GM10266 (cell line): ENCODE measurements at regions not wholly inside any gene's neighbourhood (a gene's known extent, or its start where the extent isn't known, plus 50 kb on each side); places are given as distances from the start of the nearest gene placed in this dataset.

Source experiments
- DNase-seq: peaks from one replicate; pipeline ENCODE4 v3.0.0; 2012; ENCODE audit errors: extremely low spot score
- TF ChIP-seq, protein P1 (sequence below): IDR thresholded peaks from 2 replicates; pipeline ENCODE4 v1.5.1; 2012; ENCODE audit warnings: mild to moderate bottlenecking, low read depth; ENCODE audit not compliant: control insufficient read depth, insufficient read depth; ENCODE audit errors: missing control alignments

DNA sequence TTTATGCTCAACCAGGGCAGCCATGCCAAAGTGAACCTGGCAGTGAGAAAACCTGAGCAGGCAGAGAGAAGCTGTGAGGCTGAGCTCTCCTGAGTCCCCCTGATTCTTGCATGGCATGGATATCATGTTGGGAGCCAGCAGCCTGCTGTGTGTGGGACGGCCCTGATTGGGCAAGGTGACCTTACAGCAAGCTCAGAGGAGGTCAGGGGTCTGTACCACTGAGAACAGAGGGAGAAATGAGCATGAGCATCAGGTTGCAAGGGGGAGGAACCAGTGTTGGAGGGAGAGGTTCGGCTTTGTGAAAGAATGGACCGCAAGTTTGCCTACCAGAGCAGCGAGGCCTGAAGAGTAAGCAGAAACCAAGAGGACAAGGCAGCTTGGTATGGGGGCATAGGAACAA is 59.1 kb upstream of the PTGR2 start:
- no peak for DNase-seq
- TF ChIP-seq, protein P1, sequence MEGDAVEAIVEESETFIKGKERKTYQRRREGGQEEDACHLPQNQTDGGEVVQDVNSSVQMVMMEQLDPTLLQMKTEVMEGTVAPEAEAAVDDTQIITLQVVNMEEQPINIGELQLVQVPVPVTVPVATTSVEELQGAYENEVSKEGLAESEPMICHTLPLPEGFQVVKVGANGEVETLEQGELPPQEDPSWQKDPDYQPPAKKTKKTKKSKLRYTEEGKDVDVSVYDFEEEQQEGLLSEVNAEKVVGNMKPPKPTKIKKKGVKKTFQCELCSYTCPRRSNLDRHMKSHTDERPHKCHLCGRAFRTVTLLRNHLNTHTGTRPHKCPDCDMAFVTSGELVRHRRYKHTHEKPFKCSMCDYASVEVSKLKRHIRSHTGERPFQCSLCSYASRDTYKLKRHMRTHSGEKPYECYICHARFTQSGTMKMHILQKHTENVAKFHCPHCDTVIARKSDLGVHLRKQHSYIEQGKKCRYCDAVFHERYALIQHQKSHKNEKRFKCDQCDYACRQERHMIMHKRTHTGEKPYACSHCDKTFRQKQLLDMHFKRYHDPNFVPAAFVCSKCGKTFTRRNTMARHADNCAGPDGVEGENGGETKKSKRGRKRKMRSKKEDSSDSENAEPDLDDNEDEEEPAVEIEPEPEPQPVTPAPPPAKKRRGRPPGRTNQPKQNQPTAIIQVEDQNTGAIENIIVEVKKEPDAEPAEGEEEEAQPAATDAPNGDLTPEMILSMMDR: no peak

DNA sequence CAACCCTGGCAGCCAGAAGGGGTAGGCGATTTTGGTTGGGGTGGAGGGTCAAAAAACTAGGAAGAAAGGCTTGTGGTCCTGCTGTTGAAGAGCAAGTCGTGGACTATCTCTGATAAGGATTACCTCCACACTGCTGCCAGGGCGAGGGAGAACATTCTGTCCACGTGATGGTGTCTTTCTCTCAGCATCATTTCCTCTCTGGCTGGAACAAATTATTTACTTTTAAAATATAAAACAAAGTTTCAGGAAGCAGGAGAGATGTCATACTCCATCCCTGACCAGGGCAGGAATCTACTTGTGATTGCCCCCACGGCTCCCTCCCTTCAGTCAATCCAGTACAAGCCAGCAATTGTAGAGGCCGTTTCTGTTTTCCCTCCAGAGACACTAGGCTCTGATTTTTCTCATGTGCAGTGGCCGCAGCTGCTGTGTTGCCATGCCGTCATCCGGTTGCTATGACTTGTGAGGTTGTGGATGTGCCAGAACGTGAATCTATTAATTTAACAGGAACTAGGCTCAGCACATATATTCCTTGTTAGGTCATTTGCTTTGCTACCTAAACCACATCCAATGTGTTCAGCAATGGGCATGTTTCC is 61.5 kb upstream of the PTGR2 start:
- TF ChIP-seq, protein P1: no peak
- DNase-seq: no peak

DNA sequence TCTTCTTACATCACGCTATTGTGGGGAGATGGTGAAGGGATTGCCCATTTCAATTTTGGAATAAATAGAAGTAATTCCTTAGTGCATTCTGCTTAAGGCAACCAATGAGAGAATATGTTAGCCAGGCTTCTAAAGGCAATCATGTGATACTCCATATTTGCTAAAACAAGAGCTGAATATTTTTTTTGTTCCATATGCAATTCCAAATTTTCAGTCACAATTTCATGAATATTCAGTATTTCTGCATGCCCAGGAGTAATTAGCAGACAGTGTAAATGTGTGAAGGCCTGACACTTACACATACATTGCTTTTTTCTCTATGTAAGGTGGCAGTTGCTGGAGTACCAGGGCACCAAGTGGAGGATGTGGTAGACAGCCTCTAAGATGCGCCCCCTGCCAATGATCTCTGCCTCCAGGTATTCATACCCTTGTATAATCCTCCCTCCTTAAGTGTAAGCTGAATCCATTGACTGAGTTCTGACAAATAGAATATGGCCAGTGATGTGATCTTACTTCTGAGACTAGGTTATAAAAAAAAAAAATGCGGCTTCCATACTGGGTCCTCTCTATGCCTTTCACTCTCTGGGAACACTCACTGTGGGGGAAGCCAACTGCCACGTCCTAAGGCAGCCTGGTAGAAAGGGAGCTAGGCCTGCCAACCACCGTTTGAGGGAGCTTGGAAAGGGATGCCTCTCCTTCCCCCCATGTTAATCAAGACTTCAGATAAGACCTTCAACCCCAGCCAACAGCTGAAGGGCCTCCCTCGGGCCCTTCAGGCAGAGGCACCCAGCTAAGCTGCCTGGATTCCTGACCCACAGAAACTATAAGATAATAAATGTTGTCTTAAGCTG is 62.7 kb upstream of the PTGR2 start:
- TF ChIP-seq, protein P1: no peak
- no peak for DNase-seq

DNA sequence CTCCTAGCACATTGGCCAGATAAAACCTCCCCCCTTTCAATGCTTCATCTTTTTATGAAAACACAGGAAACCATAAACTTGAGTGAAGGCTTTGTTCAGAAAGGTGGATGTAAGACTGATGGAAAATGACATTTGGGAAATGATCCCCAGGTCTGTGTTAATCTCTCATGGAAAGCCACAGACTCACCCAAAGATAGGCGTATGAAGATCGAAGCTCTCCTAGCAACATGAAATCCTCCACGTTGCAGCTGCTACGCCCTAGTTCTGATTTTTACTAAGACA is 63.4 kb upstream of the PTGR2 start:
- DNase-seq: no peak
- TF ChIP-seq, protein P1: no peak

DNA sequence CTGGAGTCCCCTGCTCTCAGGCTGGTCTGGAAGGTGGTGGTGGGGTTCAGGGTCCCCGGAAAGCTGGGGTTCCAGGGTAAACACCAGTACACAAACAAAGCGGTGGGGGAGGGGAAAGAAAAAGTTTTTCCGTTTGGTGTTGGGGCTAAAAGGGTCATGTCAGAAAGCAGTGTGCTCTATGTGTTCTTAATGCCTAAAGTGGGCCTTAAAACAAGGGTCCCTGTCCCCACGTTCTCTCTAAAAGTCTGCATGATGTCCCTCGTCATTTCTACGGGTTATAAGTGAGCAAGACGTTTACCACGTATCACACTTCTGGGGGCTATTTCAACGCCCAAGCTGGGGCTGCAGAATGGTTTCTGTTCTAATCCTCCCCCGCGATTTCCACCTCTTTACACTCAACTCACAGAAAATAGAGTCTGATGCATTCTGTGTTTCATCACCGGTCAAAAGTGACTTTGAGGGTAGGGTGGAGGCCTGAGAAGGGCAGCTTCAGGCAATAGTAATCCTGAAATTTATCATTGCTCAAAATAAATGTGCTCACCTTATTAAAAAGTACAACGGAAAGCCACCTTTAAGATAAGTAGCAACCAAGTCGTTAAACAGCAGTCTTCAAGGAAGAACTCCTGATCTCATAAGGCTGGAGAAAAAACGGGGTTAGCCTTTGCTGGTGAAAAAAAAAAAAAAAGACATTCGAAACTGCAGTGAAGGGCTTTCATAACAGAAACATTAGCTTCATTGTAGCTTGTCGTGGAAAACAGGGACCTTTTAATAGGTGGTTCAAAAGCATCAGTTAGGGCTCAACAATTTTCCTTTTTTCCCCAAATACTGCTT is 63.9 kb upstream of the PTGR2 start:
- TF ChIP-seq, protein P1: no peak
- peak; percentile 72 for DNase-seq

DNA sequence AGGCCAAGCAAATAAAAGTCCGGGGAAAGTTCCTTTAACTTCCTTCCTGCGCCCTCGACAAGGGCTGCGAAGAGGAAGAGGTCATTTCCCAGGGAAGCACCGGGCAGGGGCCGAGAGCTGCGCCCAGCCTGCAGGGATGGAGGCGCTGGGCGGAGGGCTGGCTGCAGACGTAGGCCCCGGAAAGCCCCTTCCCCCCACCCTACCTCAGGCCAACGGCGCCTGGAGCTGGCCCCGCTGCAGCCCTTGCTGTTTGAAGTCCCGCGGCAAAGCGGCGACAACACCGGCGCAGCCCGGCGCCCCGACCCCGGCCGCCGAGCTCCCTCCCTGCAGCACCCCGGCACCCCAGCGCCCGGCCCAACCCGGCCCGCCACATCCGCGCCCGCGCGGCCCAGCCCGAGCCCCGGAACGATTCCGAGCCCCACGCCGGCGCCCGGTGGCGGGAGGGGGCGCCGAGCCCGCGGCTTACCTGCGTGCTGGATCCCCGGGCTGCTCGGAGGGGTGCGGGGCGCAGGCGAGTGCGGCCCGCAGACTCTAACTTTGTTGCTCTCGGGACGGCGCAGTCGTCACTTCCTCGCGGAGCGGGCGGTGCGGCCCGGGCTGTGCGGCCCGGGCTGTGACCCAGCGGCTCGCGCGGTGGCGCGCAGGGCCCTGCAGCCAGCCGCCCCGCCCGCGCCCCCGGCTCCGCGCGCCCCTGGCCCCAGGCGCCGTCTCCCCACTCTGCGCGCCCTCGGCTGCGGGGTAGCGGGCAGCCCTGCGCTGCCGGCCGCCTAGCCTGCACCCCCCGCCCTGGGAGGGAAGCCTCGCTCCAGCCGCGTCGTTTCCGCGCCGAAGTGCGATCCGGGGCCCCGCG is 64.8 kb upstream of the PTGR2 start:
- DNase-seq: peak; percentile 74
- TF ChIP-seq, protein P1: no peak
